ENCODE measurements at regions not wholly inside any gene's neighbourhood (a gene's known extent, or its start where the extent isn't known, plus 50 kb on each side); places are given as distances from the start of the nearest gene placed in this dataset.

- DNase-seq: no peak
Observed at GRCh38 chr6:155709262-155709661, 253.6 kb upstream of the NOX3 start.

- DNase-seq: no peak
Observed at GRCh38 chr6:155708100-155708499, 252.5 kb upstream of the NOX3 start.

GRCh38 chr6:155706806-155707205, 251.2 kb upstream of the NOX3 start:
- DNase-seq: no peak

- DNase-seq: no peak
Observed at GRCh38 chr6:155706341-155706740, 250.7 kb upstream of the NOX3 start.

- DNase-seq: no peak
Observed at GRCh38 chr6:155701342-155701741, 245.7 kb upstream of the NOX3 start.

- DNase-seq: no peak
Observed at GRCh38 chr6:155695495-155695894, 239.9 kb upstream of the NOX3 start.

- DNase-seq: no peak
Observed at GRCh38 chr6:155694419-155694790, 238.8 kb upstream of the NOX3 start.

- DNase-seq: no peak
Observed at GRCh38 chr6:155693573-155694418, 238.2 kb upstream of the NOX3 start.

- no peak for DNase-seq
Observed at GRCh38 chr6:155690820-155691219, 235.2 kb upstream of the NOX3 start.

- no peak for DNase-seq
Observed at GRCh38 chr6:155687645-155688044, 232.0 kb upstream of the NOX3 start.

GRCh38 chr6:155684416-155685196, 229.0 kb upstream of the NOX3 start:
- no peak for DNase-seq

GRCh38 chr6:155678361-155678760, 222.7 kb upstream of the NOX3 start:
- DNase-seq: no peak

GRCh38 chr6:155676346-155676745, 220.7 kb upstream of the NOX3 start:
- no peak for DNase-seq

- DNase-seq: no peak
Observed at GRCh38 chr6:155670655-155671054, 215.0 kb upstream of the NOX3 start.

- DNase-seq: no peak
Observed at GRCh38 chr6:155660251-155660977, 204.8 kb upstream of the NOX3 start.

GRCh38 chr6:155656024-155656423, 200.4 kb upstream of the NOX3 start:
- DNase-seq: no peak

GRCh38 chr6:155654474-155654873, 198.8 kb upstream of the NOX3 start:
- DNase-seq: no peak

- DNase-seq: no peak
Observed at GRCh38 chr6:155648301-155648700, 192.7 kb upstream of the NOX3 start.

- DNase-seq: no peak
Observed at GRCh38 chr6:155647354-155647753, 191.7 kb upstream of the NOX3 start.

GRCh38 chr6:155646443-155646842, 190.8 kb upstream of the NOX3 start:
- DNase-seq: no peak

GRCh38 chr6:155645325-155645724, 189.7 kb upstream of the NOX3 start:
- DNase-seq: no peak

GRCh38 chr6:155641603-155642002, 186.0 kb upstream of the NOX3 start:
- DNase-seq: no peak

- no peak for DNase-seq
Observed at GRCh38 chr6:155638200-155638599, 182.6 kb upstream of the NOX3 start.

- no peak for DNase-seq
Observed at GRCh38 chr6:155635416-155635815, 179.8 kb upstream of the NOX3 start.
